OCI-LY3 (cell line): ENCODE measurements at regions not wholly inside any gene's neighbourhood (a gene's known extent, or its start where the extent isn't known, plus 50 kb on each side); places are given as distances from the start of the nearest gene placed in this dataset.

Experiments used
- H2AFZ ChIP-seq: fragments of 200-600, 300-600 bp; shearing (Covaris generic); 2 replicates; pipeline ENCODE4 v1.6.0; 2014; ENCODE audit warnings: antibody characterized with exemption, low read depth, low read length
- H3K27ac ChIP-seq: fragments of 200-600, 300-600 bp; sonication (generic); 2 replicates; pipeline ENCODE4 v1.5.1; 2014; ENCODE audit warnings: mild to moderate bottlenecking, low read length, moderate library complexity, mixed read lengths
- H3K27me3 ChIP-seq: fragments of 200-600, 300-600 bp; sonication (generic); 2 replicates; pipeline ENCODE4 v1.6.1; 2014; ENCODE audit warnings: low read depth, low read length, mixed read lengths
- H3K36me3 ChIP-seq: fragments of 200-600, 300-600 bp; sonication (generic); replicated peaks from 2 replicates; pipeline ENCODE3; 2014; ENCODE audit warnings: low read depth, low read length, mixed read lengths
- H3K4me1 ChIP-seq: fragments of 300-600, 200-600 bp; sonication (generic); 2 replicates; pipeline ENCODE4 v1.6.1; 2014; ENCODE audit warnings: low read length, mixed read lengths
- H3K4me2 ChIP-seq: fragments of 200-600, 300-600 bp; sonication (generic); 2 replicates; pipeline ENCODE4 v1.6.1; 2014; ENCODE audit warnings: low read length, mixed read lengths
- H3K4me3 ChIP-seq: fragments of 300-600, 200-600 bp; sonication (generic); 2 replicates; pipeline ENCODE4 v1.5.1; 2014; ENCODE audit warnings: antibody characterized with exemption, mild to moderate bottlenecking, low read length, moderate library complexity
- H3K79me2 ChIP-seq: fragments of 300-600, 200-600 bp; shearing (Covaris generic); 2 replicates; pipeline ENCODE4 v1.6.1; 2014; ENCODE audit warnings: mild to moderate bottlenecking, low read length, mixed read lengths
- H3K9ac ChIP-seq: fragments of 300-600, 200-600 bp; shearing (Covaris generic); 2 replicates; pipeline ENCODE4 v1.6.0; 2014; ENCODE audit warnings: mild to moderate bottlenecking, low read length, moderate library complexity
- H3K9me3 ChIP-seq: fragments of 200-600, 300-600 bp; shearing (Covaris generic); 2 replicates; pipeline ENCODE4 v1.6.1; 2014; ENCODE audit warnings: low read length, mixed read lengths; ENCODE audit not compliant: insufficient read depth
- H4K20me1 ChIP-seq: fragments of 200-600, 300-600 bp; sonication (generic); 2 replicates; pipeline ENCODE4 v1.6.1; 2016; ENCODE audit warnings: low read length, mixed read lengths; ENCODE audit not compliant: insufficient read depth
- EZH2phosphoT487 ChIP-seq: fragments of 200-600 bp; shearing (Covaris generic); IDR thresholded peaks from 2 replicates; pipeline ENCODE4 v1.6.1; 2018; ENCODE audit warnings: antibody characterized with exemption, mixed run types, low read depth
- TF ChIP-seq, protein P1 (sequence below): fragments of 200-600, 300-600 bp; sonication (generic); IDR thresholded peaks from 2 replicates; pipeline ENCODE4 v1.5.1; 2014; ENCODE audit warnings: antibody characterized with exemption, low read length, low read depth

DNA sequence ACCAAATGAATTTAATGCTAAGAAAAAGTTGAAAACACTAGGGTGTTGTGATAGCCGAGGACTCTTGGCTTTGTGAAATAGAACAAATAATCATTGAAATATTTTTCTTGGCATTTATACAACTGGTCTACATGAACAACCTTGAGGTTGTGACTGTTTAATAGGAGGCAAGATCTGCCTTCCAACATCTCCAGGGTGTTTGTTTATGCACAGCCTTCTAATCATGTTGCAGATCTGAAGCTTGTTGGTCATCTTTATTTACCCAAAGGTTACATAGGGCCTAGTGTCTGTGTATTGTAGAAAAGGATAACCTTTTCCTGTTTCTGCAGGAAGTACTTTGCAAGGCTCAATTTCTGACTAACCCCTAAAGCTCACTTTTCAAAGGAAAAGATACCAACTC, 65.2 kb upstream of the RANBP3L start:
- Histone ChIP-seq H3K4me2 (no peak overlapping the region), H4K20me1 (no peaks in the 10 kb centered on the region), H3K27me3 (no peaks in the 10 kb centered on the region), H3K36me3 (no peaks in the 10 kb centered on the region), H3K4me3 (no peak overlapping the region), H3K9ac (no peak overlapping the region), H3K9me3 (no peaks in the 10 kb centered on the region), H3K4me1 (no peaks in the 10 kb centered on the region), H3K27ac (no peak overlapping the region), H2AFZ (no peak overlapping the region), H3K79me2 (no peaks in the 10 kb centered on the region)
- no peak for TF ChIP-seq EZH2phosphoT487
- TF ChIP-seq, protein P1, sequence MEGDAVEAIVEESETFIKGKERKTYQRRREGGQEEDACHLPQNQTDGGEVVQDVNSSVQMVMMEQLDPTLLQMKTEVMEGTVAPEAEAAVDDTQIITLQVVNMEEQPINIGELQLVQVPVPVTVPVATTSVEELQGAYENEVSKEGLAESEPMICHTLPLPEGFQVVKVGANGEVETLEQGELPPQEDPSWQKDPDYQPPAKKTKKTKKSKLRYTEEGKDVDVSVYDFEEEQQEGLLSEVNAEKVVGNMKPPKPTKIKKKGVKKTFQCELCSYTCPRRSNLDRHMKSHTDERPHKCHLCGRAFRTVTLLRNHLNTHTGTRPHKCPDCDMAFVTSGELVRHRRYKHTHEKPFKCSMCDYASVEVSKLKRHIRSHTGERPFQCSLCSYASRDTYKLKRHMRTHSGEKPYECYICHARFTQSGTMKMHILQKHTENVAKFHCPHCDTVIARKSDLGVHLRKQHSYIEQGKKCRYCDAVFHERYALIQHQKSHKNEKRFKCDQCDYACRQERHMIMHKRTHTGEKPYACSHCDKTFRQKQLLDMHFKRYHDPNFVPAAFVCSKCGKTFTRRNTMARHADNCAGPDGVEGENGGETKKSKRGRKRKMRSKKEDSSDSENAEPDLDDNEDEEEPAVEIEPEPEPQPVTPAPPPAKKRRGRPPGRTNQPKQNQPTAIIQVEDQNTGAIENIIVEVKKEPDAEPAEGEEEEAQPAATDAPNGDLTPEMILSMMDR = no peak

DNA sequence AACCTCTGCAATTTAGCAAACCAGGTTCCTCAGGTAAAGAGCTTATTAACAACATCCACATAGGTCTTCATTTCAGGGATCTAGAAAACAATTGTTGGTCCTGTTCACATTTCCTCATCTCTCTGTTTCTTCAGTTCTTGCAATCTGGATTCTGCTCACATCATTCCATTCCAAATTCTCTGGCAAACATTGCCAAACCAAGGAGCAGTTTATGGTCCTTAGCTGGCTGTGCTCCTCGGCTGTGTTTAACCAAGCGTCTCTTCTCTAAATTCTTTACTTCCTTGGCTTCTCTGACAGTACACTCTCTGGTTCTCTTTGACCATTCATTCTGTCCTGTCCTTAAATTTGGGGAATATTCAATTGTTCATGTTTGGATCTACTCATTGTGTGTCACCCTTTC, 65.8 kb upstream of the RANBP3L start:
- no peak overlapping the region for H3K9ac ChIP-seq
- no peaks in the 10 kb centered on the region for H3K4me1 ChIP-seq
- H3K4me2 ChIP-seq = no peak overlapping the region
- no peaks in the 10 kb centered on the region for H3K36me3 ChIP-seq
- no peak overlapping the region for H2AFZ ChIP-seq
- H3K4me3 ChIP-seq = no peak overlapping the region
- no peaks in the 10 kb centered on the region for H4K20me1 ChIP-seq
- no peaks in the 10 kb centered on the region for H3K27me3 ChIP-seq
- TF ChIP-seq, protein P1 = no peak
- no peak for TF ChIP-seq EZH2phosphoT487
- H3K27ac ChIP-seq = no peak overlapping the region
- H3K9me3 ChIP-seq = no peaks in the 10 kb centered on the region
- no peaks in the 10 kb centered on the region for H3K79me2 ChIP-seq

DNA sequence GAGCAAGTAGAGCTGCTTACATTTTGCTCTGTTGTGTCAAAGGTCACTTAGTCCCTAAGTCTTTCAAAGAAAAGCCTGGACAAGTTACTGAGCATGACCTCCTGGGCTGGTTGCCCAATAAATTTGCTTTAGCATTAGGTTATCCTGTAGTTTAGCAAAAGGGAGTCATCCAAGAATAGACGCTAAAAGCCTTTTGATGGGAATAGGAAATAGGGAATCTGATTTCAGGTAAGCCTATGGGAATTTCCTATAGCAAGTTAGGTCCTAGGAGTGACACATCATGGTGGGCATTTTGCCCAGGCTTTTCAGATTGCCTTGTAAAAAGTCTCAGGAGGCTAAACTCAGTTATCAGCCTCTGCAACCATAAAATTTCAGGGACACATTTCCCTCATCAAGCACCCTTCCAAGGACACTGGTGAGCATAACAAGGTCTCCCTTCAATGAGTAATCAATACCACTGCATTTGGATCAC, 67.6 kb upstream of the RANBP3L start:
- no peak overlapping the region for H3K27ac ChIP-seq
- TF ChIP-seq, protein P1 = no peak
- TF ChIP-seq EZH2phosphoT487 = no peak
- no peaks in the 10 kb centered on the region for H3K9me3 ChIP-seq
- H3K9ac ChIP-seq = no peak overlapping the region
- no peak overlapping the region for H3K4me3 ChIP-seq
- no peaks in the 10 kb centered on the region for H3K27me3 ChIP-seq
- H3K4me2 ChIP-seq = no peak overlapping the region
- no peaks in the 10 kb centered on the region for H4K20me1 ChIP-seq
- no peaks in the 10 kb centered on the region for H3K4me1 ChIP-seq
- no peaks in the 10 kb centered on the region for H3K36me3 ChIP-seq
- H3K79me2 ChIP-seq = no peaks in the 10 kb centered on the region
- H2AFZ ChIP-seq = no peak overlapping the region

DNA sequence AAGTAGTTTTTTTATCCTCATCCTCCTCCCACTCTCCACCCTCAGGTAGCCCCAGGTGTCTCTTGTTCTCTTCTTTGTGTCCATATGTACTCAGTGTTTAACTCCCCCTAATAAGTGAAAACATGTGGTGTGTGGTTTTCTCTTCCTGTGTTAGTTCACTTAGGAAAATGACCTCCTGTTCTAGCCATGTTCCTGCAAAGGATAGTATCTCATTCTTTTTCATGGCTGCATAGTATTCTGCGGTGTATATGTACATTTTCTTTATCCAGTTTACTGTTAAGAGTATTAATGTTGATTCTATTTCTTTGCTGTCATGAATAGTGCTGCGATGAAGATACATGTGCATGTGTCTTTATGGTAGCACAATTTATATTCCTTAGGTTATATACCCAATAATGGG, 68.4 kb upstream of the RANBP3L start:
- Histone ChIP-seq H3K36me3 (no peaks in the 10 kb centered on the region), H3K4me1 (no peaks in the 10 kb centered on the region), H3K27me3 (no peaks in the 10 kb centered on the region), H3K4me2 (no peak overlapping the region), H3K79me2 (no peaks in the 10 kb centered on the region), H3K4me3 (no peak overlapping the region), H3K27ac (no peak overlapping the region), H3K9ac (no peak overlapping the region), H4K20me1 (no peaks in the 10 kb centered on the region), H2AFZ (no peak overlapping the region), H3K9me3 (no peaks in the 10 kb centered on the region)
- no peak for TF ChIP-seq EZH2phosphoT487
- TF ChIP-seq, protein P1 = no peak
